ENCODE measurements at regions not wholly inside any gene's neighbourhood (a gene's known extent, or its start where the extent isn't known, plus 50 kb on each side); places are given as distances from the start of the nearest gene placed in this dataset.
A peak's percentile ranks its signal among the peaks of the same experiment; 100 is the strongest.
"Not testable (repeated sequence)": the region's sequence is repeated elsewhere in the genome, so short reads cannot be mapped to it uniquely, and the experiment has no call there.

GRCh38 chr9:67106659-67107058, 114.3 kb upstream of the SPATA31A3 start:
- H3K27ac ChIP-seq; CTCF ChIA-PET; POLR2A ChIA-PET (ENCODE audit: low non-redundant PET); DNase-seq (ENCODE audit: low spot score): not testable (repeated sequence)

DNA sequence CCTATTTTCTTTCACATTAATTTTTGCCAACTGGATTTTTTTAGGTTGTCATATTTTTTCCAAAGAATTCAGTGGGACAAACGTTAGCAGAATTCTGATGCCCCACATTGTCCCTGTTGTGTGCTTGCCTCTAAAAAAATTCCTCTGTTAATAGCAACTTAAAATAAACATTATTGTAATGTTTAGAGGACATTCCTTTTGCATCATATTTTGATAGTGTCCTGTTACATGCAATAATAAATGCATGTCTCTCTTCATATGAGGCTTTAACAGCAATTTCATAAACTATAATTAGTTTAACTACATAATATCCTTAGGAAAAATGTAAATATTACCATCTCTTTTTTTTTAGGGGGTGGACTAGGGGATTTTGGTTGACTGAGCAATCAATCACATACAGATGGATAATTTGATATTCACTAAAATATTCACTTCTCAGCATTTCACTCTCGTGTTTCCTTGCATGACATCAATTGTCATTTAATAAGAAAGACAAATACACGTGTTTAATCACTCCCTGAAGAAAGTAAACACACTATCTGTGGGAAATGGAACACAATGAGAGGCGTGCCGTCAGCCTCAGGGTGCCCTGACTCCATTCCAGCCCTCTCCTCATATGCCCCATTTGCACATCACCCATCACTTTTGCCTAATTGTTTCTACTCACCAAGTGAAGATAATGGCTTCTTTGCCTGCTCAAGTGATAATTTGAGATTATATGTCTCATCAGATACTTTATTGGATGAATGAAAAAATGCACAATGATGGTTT, 110.3 kb upstream of the SPATA31A3 start:
- POLR2A ChIA-PET (ENCODE audit: low non-redundant PET); DNase-seq (ENCODE audit: low spot score); CTCF ChIA-PET; H3K27ac ChIP-seq: not testable (repeated sequence)

DNA sequence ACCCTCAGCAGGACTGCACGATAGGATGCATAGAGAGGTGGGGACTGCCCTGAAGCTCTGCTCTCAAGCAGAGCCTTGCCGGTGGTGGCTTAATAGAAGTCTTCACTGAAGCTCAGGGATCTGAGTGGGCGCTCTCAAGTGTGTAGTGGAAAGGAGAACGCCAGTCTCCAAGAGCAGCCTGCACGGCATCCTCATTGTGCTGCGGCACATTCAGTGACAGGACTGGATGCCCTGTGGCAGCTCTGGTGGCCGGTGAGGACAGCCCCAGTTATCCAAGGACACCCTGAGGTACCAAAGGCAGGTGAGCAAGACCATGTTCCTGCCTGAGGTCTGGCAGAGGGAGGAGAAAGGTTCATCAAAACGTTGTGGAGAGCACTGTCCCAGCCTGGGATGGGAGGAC, 98.8 kb upstream of the SPATA31A3 start:
- DNase-seq (ENCODE audit: low spot score); POLR2A ChIA-PET (ENCODE audit: low non-redundant PET); CTCF ChIA-PET; H3K27ac ChIP-seq: not testable (repeated sequence)

GRCh38 chr9:67086862-67087261, 94.5 kb upstream of the SPATA31A3 start:
- H3K27ac ChIP-seq; CTCF ChIA-PET; POLR2A ChIA-PET (ENCODE audit: low non-redundant PET); DNase-seq (ENCODE audit: low spot score): not testable (repeated sequence)

- DNase-seq (ENCODE audit: low spot score); CTCF ChIA-PET; POLR2A ChIA-PET (ENCODE audit: low non-redundant PET); H3K27ac ChIP-seq: not testable (repeated sequence)
Observed at GRCh38 chr9:67066140-67066539, 73.8 kb upstream of the SPATA31A3 start.

DNA sequence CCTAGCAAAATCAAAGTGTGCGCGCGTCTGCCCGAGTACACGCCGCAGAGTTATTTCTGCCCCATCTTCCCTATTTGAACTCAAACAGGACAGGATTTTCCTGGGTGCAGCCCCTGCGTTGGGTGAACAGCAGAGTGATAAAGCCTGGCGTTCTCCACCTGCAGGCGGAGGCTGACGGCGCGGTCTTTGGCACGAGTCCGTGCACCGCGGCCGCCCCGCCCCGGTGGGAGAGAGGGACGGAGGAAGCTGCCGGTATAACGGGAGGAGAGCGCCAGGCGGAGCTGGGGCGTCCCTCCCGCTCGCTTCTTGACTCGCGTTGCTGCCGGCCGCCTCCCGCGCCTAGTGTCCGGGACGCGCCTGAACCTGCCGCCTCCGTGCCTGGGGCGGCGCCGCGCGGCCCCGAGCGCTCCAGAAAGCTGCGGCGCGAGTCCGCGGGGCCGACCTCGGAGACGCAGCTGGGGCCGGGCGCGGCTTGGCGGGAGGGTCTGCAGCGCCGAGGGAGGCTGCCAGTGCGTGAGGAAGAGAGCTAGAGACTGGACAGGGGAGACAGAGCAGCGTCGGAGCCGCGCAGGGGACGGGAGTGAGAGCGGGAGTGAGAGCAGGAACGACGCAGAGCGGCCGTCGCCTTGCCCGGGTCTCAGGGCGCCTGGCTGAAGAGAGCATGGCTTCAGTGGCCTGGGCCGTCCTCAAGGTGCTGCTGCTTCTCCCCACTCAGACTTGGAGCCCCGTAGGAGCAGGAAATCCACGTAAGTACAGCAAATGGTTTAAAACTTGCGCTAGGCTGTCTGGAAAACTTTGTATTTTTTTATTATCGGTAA, 66.8 kb upstream of the SPATA31A3 start:
- POLR2A ChIA-PET (ENCODE audit: low non-redundant PET); CTCF ChIA-PET; DNase-seq (ENCODE audit: low spot score): not testable (repeated sequence)
- peak overlapping the region; percentile 59 for H3K27ac ChIP-seq

Measured in RWPE1 (cell line).